RCC 7860 (cell line): ENCODE measurements at regions not wholly inside any gene's neighbourhood (a gene's known extent, or its start where the extent isn't known, plus 50 kb on each side); places are given as distances from the start of the nearest gene placed in this dataset.
"Not testable (repeated sequence)": the region's sequence is repeated elsewhere in the genome, so short reads cannot be mapped to it uniquely, and the experiment has no call there.

Experiments used
- DNase-seq: peaks from one replicate; pipeline ENCODE4 v3.0.0-alpha.2; 2015; ENCODE audit warnings: low spot score
- FAIRE-seq: peaks from 2 replicates; lab custom pipeline; 2012; peaks lifted over from hg19 to GRCh38; lab: Jason Lieb, UNC

DNA sequence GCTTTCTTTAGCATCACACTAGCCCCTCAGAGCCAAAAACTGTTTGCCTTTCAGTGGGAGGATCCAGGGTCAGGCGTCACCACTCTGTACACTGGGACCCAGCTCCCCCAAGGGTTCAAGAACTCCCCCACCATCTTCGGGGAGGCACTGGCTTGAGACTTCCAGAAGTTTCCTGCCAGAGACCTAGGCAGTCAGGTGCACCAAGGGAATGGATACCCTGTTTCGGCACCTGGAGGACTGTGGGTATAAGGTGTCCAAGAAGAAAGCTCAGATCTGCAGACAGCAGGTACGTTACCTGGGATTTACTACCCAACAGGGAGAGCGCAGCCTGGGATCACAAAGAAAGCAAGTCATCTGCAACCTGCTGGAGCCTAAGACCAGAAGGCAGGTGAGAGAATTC is 603.0 kb downstream of the UQCRFS1 start:
- DNase-seq = no peak
- no peak for FAIRE-seq

DNA sequence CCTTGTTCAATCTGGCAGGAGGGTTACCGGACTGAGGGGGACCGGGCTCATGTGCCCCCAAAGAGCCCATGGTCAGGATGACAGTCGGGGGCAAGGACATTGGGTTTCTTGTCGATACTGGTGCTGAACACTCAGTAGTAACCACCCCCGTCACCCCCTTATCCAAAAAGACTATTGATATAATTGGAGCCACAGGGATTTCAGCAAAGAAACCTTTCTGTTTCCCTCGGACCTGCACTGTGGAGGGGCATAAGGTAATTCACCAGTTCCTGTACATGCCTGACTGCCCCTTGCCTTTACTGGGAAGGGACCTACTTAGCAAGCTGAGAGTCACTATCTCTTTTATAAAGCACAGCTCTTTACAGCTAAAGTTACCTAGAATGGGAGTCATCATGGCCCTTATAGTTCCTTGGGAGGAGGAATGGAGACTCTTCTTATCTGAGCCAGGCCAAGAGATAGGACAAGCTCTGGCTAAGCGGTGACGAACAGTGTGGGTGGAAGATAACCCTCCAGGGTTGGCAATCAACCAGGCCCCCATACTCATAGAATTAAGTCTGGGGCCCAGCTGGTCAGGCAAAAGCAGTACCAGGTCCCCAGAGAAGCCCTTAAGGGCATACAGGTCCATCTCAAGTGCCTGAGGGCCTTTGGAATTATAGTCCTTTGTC is 603.7 kb downstream of the UQCRFS1 start:
- no peak for FAIRE-seq
- no peak for DNase-seq

DNA sequence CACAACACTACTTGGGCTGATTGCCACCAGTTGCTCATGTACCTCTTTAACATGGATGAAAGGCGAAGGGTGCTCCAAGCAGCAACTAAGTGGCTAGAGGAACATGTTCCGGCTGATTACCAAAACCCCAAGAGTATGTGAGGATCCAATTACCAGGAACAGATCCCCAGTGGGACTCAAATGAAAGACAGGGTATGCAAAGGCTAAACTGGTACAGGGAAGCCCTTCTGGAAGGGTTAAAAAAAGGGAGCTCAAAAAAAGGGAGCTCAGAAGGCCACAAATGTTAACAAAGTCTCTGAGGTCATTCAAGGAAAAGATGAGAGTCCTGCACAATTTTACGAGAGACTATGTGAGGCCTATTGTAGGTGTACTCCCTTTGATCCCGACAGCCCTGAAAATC is 604.7 kb downstream of the UQCRFS1 start:
- DNase-seq = no peak
- FAIRE-seq = no peak

- FAIRE-seq = no peak
Observed at GRCh38 chr19:28607066-28607583, 605.8 kb downstream of the UQCRFS1 start.

GRCh38 chr19:28606269-28607032 is 606.5 kb downstream of the UQCRFS1 start:
- no peak for FAIRE-seq
- peak; percentile 5 for DNase-seq

More at GRCh38 chr19:28607066-28607583, 605.8 kb downstream of the UQCRFS1 start:
- no peak for DNase-seq

DNA sequence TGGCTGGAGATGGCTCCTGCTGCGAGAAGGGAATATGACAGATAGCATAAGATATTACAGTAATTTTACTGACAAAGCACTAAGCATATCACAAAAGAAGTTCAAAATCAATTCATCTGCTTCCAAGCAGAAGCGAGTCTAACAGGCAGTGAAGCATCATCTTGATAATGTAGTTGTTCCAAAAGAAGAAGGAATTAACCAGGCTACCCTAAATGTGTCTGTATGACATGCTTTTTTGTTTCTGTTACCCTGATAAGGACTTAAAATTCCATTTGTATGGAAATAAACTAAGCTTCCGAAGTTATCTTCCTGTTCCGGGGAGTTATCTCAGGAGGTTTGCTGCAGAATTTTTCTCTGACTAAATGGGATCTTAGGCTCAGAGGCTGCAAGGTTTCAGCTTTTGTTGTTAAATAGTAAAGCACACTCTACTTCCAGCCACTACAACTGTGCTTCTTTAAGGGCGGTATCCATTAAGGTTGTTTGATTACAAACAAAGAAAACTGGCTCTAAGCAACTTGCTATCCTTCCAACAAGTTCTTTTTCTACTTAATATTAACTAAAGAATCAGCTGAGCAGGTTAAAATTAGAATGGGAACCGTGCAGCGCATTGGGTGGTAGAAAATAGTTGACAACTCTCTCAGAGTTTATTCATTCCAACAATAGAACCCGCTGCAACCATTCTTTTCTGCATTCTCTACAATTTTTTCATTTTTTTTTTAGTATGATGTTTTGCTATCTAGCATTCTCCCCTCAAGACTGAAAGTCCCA is 607.3 kb downstream of the UQCRFS1 start:
- FAIRE-seq = no peak
- DNase-seq = no peak

- FAIRE-seq (no peak), DNase-seq (no peak)
Observed at GRCh38 chr19:28603453-28603852, 609.5 kb downstream of the UQCRFS1 start.

DNA sequence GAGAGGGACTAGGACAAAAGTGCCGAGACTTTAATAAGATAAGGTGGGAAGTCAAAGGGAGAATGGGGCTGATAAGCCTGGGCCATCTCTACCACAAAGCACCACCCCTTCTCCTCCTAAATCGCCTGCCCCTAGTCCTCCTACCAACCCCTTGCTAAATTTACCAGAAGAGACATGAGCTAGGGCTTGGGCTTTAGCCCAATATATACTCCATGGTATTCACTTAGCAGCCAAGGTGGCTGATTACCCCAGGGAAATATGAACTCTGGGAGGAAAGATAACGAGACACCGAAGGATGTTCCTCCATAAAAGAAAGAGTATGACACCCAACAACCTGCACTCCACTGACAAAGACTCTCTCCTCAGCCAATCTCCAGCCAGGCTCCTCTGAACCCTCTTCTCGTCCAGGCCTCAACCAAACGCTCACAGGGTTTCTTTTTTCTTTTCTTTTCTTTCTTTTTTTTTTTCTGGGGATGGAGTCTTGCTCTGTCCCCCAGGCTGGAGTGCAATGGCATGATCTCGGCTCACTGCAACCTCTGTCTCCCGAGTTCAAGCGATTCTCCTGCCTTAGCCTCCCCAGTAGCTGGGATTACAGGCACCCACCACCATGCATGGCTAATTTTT is 610.2 kb downstream of the UQCRFS1 start:
- FAIRE-seq (no peak), DNase-seq (no peak)

DNA sequence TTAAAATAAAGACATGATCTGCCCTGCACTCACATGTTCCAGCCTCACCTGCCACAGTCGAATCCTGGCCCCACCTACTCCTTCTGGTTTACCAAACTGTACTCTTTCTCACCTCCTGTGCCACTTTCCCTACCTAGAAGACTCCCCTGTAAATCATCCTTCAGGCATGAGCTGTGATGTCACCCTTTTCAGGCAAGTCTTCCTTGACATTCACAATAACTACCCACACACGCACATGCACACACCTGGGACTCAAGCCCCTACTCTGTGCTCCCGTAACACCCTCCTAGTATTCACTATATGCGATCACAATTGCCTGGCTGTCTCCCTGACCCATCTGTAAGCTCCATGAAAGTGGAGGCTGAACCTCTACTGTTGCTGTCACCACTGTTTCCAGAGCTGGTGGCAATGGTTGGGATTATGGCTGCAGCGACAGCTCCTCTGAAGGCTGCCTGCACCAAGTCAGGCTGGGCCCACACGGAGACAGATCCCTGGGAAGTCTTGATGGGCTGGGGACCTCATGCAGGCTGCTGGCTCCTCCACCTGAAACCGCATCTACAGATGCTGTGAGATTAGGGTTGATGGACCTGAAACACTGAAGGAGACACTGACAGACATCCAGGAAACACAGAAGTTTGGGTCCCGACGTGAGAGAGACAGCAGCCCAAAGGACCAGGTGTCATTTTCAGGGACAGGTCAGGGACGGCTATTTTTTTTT is 611.1 kb downstream of the UQCRFS1 start:
- DNase-seq (no peak), FAIRE-seq (no peak)

- DNase-seq = no peak
- FAIRE-seq = no peak
Observed at GRCh38 chr19:28598861-28599260, 614.1 kb downstream of the UQCRFS1 start.

DNA sequence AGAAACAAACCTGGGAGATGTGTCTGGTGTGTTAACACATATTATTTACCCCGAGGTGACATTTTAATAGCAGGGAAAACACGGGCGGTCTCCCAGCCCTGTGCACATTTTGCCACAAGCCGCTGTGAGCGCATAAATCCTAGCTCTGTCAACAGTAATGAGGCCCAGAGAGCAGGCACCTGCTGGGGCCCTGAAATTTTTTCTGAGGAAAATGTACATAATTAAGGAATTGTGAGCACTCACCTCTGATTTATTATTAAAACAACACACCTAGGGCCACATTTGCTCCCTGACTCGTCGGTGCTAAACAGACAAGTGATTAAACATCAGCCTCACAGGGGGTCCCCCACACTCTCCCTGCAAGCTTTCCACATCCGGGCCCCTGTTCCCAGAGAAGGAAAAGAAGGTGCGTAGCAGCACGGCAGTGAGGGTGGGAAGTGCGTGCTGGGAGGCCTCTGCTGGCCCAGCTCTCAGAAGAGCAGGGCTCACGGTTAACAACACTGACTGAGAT is 616.3 kb downstream of the UQCRFS1 start:
- no peak for FAIRE-seq
- no peak for DNase-seq

DNA sequence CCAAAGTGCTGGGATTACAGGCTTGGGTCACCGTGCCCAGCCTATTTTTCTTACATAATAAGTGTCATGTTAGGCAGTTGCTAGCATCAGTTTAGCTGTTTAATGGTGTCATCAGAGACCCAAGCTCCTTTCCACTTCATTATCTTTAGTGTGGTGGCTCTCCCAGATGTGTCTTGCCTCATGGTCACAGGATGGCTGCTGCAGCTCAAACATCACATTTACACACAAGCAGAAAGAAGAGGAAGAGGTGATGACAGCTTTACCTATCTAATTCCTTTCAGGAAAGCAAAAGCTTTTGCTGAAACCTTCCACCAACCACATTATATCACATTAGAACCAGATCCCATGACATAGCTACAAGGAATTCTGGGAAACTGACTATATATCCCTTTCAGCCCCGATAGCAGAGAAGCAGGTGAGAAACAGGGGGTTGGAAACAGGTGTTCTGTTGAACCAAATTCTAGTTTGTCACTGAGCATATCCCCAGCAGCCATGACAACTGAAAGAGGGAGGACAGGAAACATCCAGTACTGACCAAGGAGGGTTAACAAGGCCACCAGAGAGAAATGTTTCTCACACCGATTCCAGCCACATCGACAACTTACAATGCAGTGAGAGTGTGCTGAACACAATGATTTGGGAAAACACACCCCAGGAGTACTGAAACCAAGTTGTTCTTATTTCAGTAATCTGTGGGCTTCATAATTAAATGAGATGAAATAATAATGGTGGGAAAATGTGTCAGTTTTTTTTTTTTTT is 617.0 kb downstream of the UQCRFS1 start:
- DNase-seq (no peak), FAIRE-seq (no peak)

- no peak for DNase-seq
- no peak for FAIRE-seq
Observed at GRCh38 chr19:28594737-28595136, 618.2 kb downstream of the UQCRFS1 start.

- DNase-seq, FAIRE-seq: not testable (repeated sequence)
Observed at GRCh38 chr19:28589991-28590411, 623.0 kb downstream of the UQCRFS1 start.

DNA sequence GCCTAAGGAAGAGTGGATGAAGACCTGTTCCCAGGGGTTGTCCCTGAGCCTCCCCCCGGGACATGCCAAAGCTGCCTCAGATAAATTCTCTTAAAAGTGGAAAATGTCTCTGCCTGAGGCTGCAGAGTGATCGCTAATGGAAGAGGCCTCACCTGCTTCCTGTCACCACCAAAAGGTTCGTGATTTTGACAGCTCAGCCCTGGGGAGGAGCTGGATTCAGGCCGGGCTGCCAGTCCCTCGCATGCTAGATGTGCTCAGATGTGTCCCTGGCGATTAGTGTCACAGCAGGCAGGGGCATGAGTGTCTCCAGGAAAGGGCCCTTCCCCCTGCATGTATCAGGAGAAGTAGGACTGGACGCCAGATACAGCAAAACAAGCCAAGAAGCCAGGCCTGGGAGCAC is 626.5 kb downstream of the UQCRFS1 start:
- FAIRE-seq (no peak), DNase-seq (no peak)

DNA sequence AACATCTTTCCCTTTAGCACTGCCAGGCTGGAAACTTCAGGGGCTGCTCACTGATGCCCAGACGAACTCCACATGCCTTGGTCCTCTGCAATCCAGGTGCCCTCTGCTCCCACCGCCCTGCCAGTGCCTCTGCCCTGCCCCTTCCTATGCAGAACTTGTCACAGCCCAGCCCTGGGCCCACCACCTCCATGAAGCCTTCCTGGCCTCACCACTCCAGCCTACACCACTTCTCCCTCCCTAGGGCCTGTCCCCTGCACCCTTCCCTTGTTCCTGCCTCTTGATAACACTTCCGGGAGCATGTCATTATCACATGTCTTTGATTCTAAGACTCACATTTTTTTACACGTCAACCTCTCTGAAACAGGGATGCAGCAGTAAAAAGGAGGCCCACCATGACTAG is 627.2 kb downstream of the UQCRFS1 start:
- FAIRE-seq = no peak
- no peak for DNase-seq

GRCh38 chr19:28583713-28584112 is 629.2 kb downstream of the UQCRFS1 start:
- no peak for FAIRE-seq
- DNase-seq = no peak

GRCh38 chr19:28583242-28583641 is 629.7 kb downstream of the UQCRFS1 start:
- DNase-seq (no peak), FAIRE-seq (no peak)

DNA sequence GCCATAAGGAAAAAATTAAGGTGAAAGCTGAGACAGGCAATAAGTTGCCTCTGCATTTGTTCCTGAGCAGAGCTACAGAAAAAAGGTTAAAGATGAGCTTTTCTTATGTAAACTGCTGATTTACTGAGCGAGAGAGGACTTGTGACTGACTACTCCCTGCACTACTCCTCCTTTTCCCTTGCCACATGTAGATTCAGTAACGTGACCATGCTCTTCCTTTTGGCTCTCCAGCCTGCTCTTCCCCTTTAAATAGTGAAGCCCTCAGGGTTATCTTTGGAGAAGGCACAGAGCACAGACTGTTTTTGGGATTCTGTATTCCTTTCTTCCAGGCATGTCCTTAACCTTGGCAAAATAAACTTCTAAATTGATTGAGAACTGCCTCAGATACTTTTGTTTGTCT is 630.2 kb downstream of the UQCRFS1 start:
- DNase-seq (no peak), FAIRE-seq (no peak)
